NCI-H1417 (cell line): ENCODE measurements at regions not wholly inside any gene's neighbourhood (a gene's known extent, or its start where the extent isn't known, plus 50 kb on each side); places are given as distances from the start of the nearest gene placed in this dataset.
"Not testable (repeated sequence)": the region's sequence is repeated elsewhere in the genome, so short reads cannot be mapped to it uniquely, and the experiment has no call there.

Experiments used
- DNase-seq, 3 experiments: peaks; one replicate each; lab custom pipeline; 2025; lab: John Stamatoyannopoulos, UW

GRCh38 chr15:58357529-58358476 is 74.0 kb upstream of the LIPC start:
- no peak for DNase-seq

DNA sequence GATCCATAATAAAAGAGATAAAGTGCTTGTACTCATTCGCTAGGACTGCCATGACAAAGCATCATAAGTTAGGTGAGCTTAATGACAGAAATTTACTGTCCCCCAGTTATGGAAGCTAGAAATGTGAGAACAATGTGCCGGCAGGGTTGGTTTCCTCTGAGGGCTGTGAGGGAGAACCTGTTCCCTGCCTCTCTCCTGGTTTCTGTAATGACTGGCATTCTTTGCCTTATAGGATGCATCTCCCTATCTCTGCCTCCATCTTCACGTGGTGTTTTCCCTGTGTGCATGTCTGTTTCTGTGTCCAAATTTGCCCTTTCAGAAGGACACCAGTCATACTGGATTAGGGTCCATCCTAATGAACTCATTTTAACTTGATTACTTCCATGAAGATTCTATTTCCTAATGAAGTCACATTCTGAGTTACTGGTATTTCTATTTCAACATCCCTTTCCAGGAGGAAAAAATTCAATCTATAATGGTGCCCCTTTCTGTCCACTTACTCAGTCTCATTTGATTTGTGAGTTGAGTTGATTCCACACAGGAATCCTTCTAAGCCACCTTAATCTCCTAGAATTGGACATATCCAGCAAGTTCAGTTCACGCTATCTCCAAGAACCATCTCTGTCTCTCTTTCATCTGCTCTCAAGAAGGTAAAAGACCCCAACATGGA is 71.2 kb upstream of the LIPC start:
- no peak for DNase-seq

DNA sequence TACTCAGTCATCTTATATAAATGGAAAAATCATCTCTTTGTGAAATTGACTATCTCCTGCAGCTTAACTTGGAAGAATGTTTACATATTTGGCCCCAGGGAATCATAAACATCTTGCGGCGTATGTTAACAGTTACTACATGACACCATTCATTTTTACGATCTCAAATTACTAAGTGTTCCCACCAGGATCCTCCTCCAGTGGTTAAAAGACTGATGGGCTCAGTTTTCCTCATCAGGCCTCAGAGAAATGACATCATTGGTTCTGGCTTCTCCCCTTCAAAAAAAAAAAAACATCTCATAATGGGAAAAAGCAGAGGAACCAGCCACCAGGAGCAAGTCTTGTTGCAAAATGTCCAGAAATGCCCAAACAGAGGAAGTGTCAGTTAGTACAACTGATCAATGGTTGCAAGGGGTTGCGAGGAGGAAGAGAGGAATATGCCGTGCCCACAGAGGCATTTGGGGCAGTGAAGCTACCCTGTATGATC is 70.5 kb upstream of the LIPC start:
- peak in 2 of 3 experiments; percentile 46 to 73 for DNase-seq

DNA sequence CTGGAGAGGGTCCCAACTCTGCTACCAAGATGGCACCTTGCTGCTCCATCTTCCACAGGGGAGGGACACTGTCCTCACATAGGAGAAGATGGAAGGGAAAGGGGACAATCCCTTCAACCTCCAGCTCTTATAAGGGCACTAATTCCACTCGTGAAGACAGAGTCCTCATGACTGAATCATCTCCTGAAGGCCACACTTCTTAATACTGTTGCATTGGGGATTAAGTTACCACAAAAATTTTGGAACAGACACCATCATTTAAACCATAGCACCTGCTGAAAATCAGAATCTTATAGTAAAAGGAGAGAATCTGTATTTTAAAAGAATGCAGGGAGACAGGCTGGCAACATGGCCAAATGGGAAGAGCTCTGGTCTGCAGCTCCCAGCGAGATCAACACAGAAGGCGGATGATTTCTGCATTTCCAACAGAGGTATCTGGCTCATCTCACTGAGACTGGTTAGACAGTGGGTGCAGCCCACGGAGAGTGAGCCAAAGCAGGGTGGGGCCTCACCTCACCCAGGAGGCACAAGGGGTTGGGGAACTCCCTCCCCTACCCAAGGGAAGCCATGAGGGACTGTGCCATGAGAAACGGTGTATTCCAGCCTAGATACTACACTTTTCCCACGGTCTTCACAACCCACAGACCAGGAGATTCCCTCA is 69.4 kb upstream of the LIPC start:
- DNase-seq: no peak

- not testable (repeated sequence) for DNase-seq
These were observed 68.7 kb upstream of the LIPC start for GRCh38 chr15:58363118-58363517.

DNA sequence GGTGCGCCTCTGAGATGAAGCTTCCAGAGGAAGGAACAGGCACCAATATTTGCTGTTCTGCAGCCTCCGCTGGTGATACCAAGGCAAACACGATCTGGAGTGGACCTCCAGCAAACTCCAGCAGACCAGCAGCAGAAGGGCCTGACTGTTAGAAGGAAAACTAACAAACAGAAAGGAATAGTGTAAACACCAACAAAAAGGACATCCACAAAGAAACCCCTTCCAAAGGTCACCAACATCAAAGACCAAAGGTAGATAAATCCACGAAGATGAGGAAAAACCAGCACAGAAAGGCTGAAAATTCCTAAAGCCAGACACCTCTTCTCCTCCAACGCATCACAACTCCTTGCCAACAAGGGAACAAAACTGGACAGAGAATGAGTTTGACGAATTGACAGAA is 68.1 kb upstream of the LIPC start:
- not testable (repeated sequence) for DNase-seq

- DNase-seq: not testable (repeated sequence)
These were observed 66.7 kb upstream of the LIPC start for GRCh38 chr15:58365098-58365497.

DNA sequence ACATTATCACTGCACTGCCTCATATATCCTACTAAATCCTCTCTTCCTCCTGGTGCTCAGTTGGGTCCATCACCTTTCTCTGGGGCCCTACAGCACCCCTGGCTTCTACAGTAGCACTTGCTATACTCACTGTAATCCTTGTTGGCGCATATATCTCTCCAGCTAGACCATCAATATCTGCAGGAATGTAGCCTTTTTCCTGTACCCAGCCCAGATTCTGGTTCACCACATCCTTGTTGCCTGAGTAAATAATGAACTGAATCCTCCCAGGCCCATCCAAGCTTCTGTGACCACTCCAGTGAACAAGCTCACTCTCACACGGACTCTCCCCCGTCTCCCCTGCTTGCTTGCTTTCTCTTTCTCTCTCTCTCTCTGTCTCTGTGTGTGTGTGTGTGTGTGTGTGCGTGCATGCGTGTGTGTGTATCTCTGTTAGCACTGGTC is 62.5 kb upstream of the LIPC start:
- no peak for DNase-seq

DNA sequence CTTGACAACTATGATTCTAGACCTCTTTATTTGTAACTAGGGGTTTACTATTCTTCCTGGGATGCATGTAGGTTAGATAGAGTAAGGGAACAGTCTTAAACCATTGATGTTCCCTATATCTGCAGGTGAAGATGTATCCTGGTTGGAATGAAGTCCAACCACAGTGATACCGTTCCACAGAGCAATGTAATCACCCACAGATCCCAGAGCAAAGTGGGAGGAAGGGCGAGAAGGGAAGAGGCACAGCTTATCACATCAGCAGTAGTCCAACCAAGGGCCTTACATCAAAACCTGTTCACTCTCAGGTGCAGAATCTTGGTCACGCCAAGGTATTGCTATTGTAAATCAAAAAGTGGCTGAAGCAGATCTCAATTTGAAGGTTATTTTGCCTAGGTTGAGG is 61.8 kb upstream of the LIPC start:
- DNase-seq: no peak

DNA sequence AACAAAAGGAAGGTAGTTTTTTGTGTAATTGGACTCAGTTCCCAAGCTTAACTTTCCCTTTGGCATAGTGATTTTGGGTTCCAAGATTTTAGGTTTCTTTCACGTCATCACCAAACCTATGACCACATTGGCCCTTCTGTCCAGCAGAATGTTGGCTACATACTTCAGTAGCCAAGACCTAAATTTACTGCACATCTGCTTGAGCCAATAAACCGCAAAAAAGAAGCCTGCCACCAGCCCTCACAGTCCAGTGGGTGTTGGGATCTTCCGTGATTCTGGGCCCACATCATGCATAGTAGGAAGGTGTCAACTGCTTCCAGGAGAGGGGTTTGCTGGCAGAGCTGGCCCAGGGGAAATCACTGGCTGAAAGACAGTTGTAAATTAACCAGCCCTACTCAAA is 57.6 kb upstream of the LIPC start:
- DNase-seq: no peak

DNA sequence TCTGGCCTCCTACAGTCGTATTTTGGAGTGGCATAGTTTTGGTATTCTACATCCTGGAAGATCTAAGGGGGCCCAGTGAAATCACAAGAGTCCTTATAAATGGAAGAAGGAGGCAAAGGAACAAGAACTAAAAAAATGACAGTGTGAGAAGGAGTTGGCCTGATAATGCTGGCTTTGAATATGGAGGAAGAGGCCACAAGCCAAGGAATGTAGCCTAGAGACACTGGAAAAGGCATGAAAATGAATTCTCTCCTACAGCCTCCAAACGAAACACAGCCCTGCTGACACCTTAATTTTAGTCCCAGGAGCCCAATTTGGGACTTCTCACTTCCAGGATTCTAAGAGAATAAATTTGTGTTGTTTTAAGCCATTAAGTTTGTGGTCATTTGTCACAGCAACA is 54.6 kb upstream of the LIPC start:
- DNase-seq: no peak

DNA sequence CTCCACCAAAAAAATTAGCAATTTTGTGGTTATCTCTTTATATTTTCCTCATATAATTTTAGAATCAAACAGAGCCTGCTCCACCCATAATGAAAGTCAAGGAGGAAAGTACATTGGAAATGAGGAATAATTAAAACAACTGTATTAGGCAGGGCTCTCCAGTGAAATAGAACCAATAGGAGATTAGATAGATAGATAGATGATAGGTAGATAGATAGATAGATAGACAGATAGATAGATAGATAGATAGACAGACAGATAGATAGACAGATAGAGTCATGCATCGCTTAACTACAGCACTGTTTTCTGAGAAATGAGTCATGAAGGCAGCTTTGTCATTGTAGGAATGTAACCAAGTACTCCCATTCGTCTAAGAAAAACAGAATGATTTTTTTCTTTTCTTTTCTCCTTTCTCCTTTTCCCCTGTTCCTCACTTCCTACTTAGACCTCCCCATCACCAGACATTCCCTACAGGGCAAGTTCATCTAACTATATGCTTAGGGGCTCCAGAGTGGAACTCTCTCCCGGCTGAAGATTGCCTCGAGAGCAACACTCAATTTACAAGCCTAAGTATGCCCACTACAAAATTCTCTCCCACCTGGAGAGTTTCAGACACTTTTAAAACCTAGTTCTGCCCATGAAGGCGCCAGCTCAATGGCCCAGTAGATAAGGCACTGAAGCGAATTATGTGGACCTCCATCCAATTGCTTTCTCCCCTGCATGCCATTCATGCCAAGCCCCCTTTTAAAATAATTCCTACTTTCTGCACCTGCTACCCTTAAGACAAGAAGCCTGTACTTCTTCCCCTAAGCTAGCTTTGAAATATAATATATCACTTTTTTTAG is 53.3 kb upstream of the LIPC start:
- no peak for DNase-seq

- not testable (repeated sequence) for DNase-seq
These were observed 52.3 kb upstream of the LIPC start for GRCh38 chr15:58379454-58379853.

GRCh38 chr15:58380280-58380945 is 51.4 kb upstream of the LIPC start:
- no peak for DNase-seq

- no peak for DNase-seq
These were observed 50.1 kb upstream of the LIPC start for GRCh38 chr15:58381697-58382096.
